Fibroblast of lung (primary cell): ENCODE measurements at regions not wholly inside any gene's neighbourhood (a gene's known extent, or its start where the extent isn't known, plus 50 kb on each side); places are given as distances from the start of the nearest gene placed in this dataset.

Experiments used
- DNase-seq, 2 donors: peaks; one replicate each; pipeline versions ENCODE4 v3.0.0 to v3.0.0-alpha.2; 2010; ENCODE audit warnings: low read depth in 2 of 2
- H2AFZ ChIP-seq: 2 replicates; pipeline ENCODE4 v1.5.1; 2012; ENCODE audit warnings: low read length, control low read depth, inconsistent platforms
- H3K27ac ChIP-seq: 2 replicates; pipeline ENCODE4 v1.5.1; 2011; ENCODE audit warnings: low read length, control low read depth; ENCODE audit not compliant: insufficient read depth
- H3K27me3 ChIP-seq: 2 replicates; pipeline ENCODE4 v1.5.1; 2011; ENCODE audit warnings: mild to moderate bottlenecking, low read length; ENCODE audit not compliant: control insufficient read depth, insufficient read depth
- H3K36me3 ChIP-seq: 2 replicates; pipeline ENCODE4 v1.5.1; 2011; ENCODE audit warnings: low read length; ENCODE audit not compliant: control insufficient read depth, insufficient read depth
- H3K4me1 ChIP-seq: 2 replicates; pipeline ENCODE4 v1.5.1; 2011; ENCODE audit warnings: low read length; ENCODE audit not compliant: control insufficient read depth, insufficient read depth; ENCODE audit errors: extremely low read depth
- H3K4me2 ChIP-seq: 2 replicates; pipeline ENCODE4 v1.5.1; 2011; ENCODE audit warnings: low read length, control low read depth; ENCODE audit not compliant: insufficient read depth; ENCODE audit errors: extremely low read depth
- H3K4me3 ChIP-seq, 4 experiments: fragments of 200-600 bp in 1 of 4; sonication (generic) in 1 of 4; replicated peaks in 1 of 4; 2 replicates each; pipeline ENCODE4 v1.5.1; 2011 to 2016; ENCODE audit warnings: low read length in 4 of 4, low read depth in 3 of 4, mild to moderate bottlenecking in 3 of 4, control low read depth in 2 of 4, inconsistent platforms in 1 of 4, mixed read lengths in 1 of 4; ENCODE audit not compliant: insufficient read depth in 1 of 4; ENCODE audit errors: control extremely low read depth in 1 of 4
- H3K79me2 ChIP-seq: 2 replicates; pipeline ENCODE4 v1.5.1; 2012; ENCODE audit warnings: mild to moderate bottlenecking, low read length, inconsistent platforms; ENCODE audit not compliant: control insufficient read depth, insufficient read depth
- H3K9ac ChIP-seq: 2 replicates; pipeline ENCODE4 v1.5.1; 2011; ENCODE audit warnings: mild to moderate bottlenecking, low read length, control low read depth; ENCODE audit not compliant: insufficient read depth
- H3K9me3 ChIP-seq: 2 replicates; pipeline ENCODE4 v1.5.1; 2012; ENCODE audit warnings: low read depth, low read length; ENCODE audit not compliant: control insufficient read depth, insufficient read depth
- H4K20me1 ChIP-seq: 2 replicates; pipeline ENCODE4 v1.5.1; 2011; ENCODE audit warnings: low read length; ENCODE audit not compliant: control insufficient read depth, insufficient read depth; ENCODE audit errors: extremely low read depth
- EZH2 ChIP-seq: IDR thresholded peaks from 2 replicates; pipeline ENCODE4 v1.5.1; 2012; ENCODE audit warnings: low read length, control low read depth, mild to moderate bottlenecking; ENCODE audit errors: missing control alignments
- TF ChIP-seq, protein P1 (sequence below), 2 donors: IDR thresholded peaks in 1 of 2; conservative IDR thresholded peaks in 1 of 2; 1 replicate in 1 of 2; 2 replicates in 1 of 2; pipeline ENCODE4 v1.5.1; 2011 to 2012; ENCODE audit warnings: low read length in 2 of 2, control low read depth in 1 of 2, inconsistent platforms in 1 of 2, low read depth in 1 of 2, mild to moderate bottlenecking in 1 of 2

DNA sequence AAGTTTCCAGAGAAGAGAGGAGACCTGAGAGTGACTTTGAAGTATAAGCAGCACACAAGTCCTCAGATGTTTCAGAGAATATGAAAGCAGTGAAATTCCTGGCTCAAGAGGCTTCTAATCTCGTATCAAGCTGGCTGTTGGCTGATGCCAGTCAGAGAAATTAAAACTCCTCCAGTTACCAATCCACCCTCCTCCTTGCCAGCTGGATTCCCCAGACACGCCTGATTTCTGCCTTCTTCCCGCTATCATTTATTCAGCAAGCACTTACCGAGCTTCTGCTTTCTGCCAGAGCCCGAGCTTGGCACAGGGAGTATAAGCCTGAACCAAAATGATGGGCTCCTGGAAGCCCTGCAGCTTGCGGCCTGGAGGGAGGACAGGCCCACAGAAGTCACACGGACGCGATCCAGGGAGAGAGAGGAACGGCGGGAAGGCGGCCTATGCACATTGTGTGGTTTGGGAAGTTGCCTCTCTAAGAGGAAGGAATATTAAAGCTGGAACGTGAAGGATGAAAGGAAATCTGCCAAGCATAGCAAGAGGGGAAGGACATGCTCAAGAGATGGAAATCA is 102.4 kb upstream of the TBL1X start:
- Histone ChIP-seq H3K36me3 (no peaks in the 10 kb centered on the region), H3K4me3 (no peak overlapping the region), H3K79me2 (no peaks in the 10 kb centered on the region), H2AFZ (no peak overlapping the region), H3K4me2 (no peak overlapping the region), H3K9me3 (no peaks in the 10 kb centered on the region), H3K9ac (no peak overlapping the region), H3K27me3 (no peaks in the 10 kb centered on the region), H3K27ac (no peak overlapping the region), H3K4me1 (no peaks in the 10 kb centered on the region), H4K20me1 (no peaks in the 10 kb centered on the region)
- DNase-seq = no peak
- TF ChIP-seq, protein P1, sequence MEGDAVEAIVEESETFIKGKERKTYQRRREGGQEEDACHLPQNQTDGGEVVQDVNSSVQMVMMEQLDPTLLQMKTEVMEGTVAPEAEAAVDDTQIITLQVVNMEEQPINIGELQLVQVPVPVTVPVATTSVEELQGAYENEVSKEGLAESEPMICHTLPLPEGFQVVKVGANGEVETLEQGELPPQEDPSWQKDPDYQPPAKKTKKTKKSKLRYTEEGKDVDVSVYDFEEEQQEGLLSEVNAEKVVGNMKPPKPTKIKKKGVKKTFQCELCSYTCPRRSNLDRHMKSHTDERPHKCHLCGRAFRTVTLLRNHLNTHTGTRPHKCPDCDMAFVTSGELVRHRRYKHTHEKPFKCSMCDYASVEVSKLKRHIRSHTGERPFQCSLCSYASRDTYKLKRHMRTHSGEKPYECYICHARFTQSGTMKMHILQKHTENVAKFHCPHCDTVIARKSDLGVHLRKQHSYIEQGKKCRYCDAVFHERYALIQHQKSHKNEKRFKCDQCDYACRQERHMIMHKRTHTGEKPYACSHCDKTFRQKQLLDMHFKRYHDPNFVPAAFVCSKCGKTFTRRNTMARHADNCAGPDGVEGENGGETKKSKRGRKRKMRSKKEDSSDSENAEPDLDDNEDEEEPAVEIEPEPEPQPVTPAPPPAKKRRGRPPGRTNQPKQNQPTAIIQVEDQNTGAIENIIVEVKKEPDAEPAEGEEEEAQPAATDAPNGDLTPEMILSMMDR (conservative IDR thresholded peaks at IDR 0.05 in 1 of 2, IDR thresholded peaks at IDR 0.05 in 1 of 2; ENCODE audit: low read depth in 1 of 2, low read length in 2 of 2) = no peak
- TF ChIP-seq EZH2 = no peak

DNA sequence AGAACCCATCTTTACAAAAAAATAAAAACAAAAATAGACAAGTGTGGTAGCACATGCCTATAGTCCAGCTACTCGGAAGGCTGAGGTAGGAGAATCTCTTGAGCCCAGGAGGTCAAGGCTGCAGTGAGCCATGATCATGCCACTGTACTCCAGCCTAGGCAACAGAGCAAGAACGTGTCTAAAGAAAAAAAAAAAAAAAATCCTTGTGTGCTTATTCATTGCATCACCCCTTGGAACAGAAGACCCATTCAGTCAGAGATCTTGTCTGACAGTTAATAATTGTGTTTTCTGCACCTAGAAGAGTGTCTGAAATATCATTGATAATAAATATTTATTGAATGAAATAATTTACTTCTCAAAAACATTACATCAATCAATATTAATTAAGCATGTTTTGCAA is 97.4 kb upstream of the TBL1X start:
- no peaks in the 10 kb centered on the region for H3K9me3 ChIP-seq
- no peaks in the 10 kb centered on the region for H3K4me1 ChIP-seq
- H3K79me2 ChIP-seq = no peaks in the 10 kb centered on the region
- no peak overlapping the region for H3K27ac ChIP-seq
- H4K20me1 ChIP-seq = no peaks in the 10 kb centered on the region
- H2AFZ ChIP-seq = no peak overlapping the region
- no peak for TF ChIP-seq EZH2
- TF ChIP-seq, protein P1 (conservative IDR thresholded peaks at IDR 0.05 in 1 of 2, IDR thresholded peaks at IDR 0.05 in 1 of 2; ENCODE audit: low read depth in 1 of 2, low read length in 2 of 2) = no peak
- H3K36me3 ChIP-seq = no peaks in the 10 kb centered on the region
- H3K27me3 ChIP-seq = no peaks in the 10 kb centered on the region
- no peak overlapping the region for H3K4me3 ChIP-seq
- no peak for DNase-seq
- H3K9ac ChIP-seq = no peak overlapping the region
- H3K4me2 ChIP-seq = no peak overlapping the region

GRCh38 chrX:9368262-9368661 is 96.6 kb upstream of the TBL1X start:
- Histone ChIP-seq H3K27me3 (no peaks in the 10 kb centered on the region), H3K4me3 (no peak overlapping the region), H3K4me1 (no peaks in the 10 kb centered on the region), H3K4me2 (no peak overlapping the region), H2AFZ (no peak overlapping the region), H3K9ac (no peak overlapping the region), H3K79me2 (no peaks in the 10 kb centered on the region), H4K20me1 (no peaks in the 10 kb centered on the region), H3K36me3 (no peaks in the 10 kb centered on the region), H3K27ac (no peak overlapping the region), H3K9me3 (no peaks in the 10 kb centered on the region)
- TF ChIP-seq, protein P1 (conservative IDR thresholded peaks at IDR 0.05 in 1 of 2, IDR thresholded peaks at IDR 0.05 in 1 of 2; ENCODE audit: low read depth in 1 of 2, low read length in 2 of 2) = no peak
- TF ChIP-seq EZH2 = no peak
- DNase-seq = no peak
